IMR-90 (cell line): ENCODE measurements at regions not wholly inside any gene's neighbourhood (a gene's known extent, or its start where the extent isn't known, plus 50 kb on each side); places are given as distances from the start of the nearest gene placed in this dataset.

ENCODE experiments used
- ATAC-seq: fragments of 200-7000 bp; cut with Tn5 transposase; 2 replicates; pipeline ENCODE4 v1.9.1; 2020; ENCODE audit warnings: low read depth, mild to moderate bottlenecking, moderate library complexity
- BruUV-seq: library from RNA; stranded (reverse); fragments of 400-500 nt; replicated peaks from 2 replicates; lab custom pipeline; 2021; lab: Mats Ljungman, UMichigan
- CTCF ChIA-PET: fragments of 300-600 bp; formaldehyde crosslinking; extraction: SDS; loops from one replicate; lab custom pipeline; 2021; ENCODE audit warnings: antibody characterized with exemption; lab: Yijun Ruan, JAX
- POLR2A ChIA-PET: fragments of 300-600 bp; sonication (Branson Sonifier 250); formaldehyde crosslinking; loops from one replicate; lab custom pipeline; 2022; ENCODE audit warnings: antibody characterized with exemption; ENCODE audit not compliant: unreplicated experiment; lab: Charles Lee
- DNase-seq: peaks from one replicate; pipeline ENCODE4 v3.0.0; 2013
- H2AFZ ChIP-seq: replicated peaks from 2 replicates; pipeline ENCODE3; 2013; ENCODE audit warnings: low read length, mild to moderate bottlenecking; ENCODE audit not compliant: poor library complexity
- H2AK5ac ChIP-seq: 2 replicates; pipeline ENCODE4 v1.6.1; 2013; ENCODE audit warnings: low read depth, low read length, inconsistent platforms
- H2AK9ac ChIP-seq: replicated peaks from 2 replicates; pipeline ENCODE3; 2013; ENCODE audit warnings: mild to moderate bottlenecking, low read depth, low read length, moderate library complexity; ENCODE audit not compliant: poor library complexity
- H2BK120ac ChIP-seq: 2 replicates; pipeline ENCODE4 v1.6.1; 2013; ENCODE audit warnings: low read depth, low read length, inconsistent platforms
- H2BK15ac ChIP-seq: 3 replicates; pipeline ENCODE4 v1.6.1; 2013; ENCODE audit warnings: low read depth, low read length, inconsistent platforms
- H2BK20ac ChIP-seq: 2 replicates; pipeline ENCODE4 v1.6.1; 2013; ENCODE audit warnings: low read depth, mild to moderate bottlenecking, inconsistent platforms, low read length, moderate library complexity
- H2BK5ac ChIP-seq: 2 replicates; pipeline ENCODE4 v1.6.1; 2013; ENCODE audit warnings: mild to moderate bottlenecking, low read depth, low read length, inconsistent platforms; ENCODE audit not compliant: poor library complexity, severe bottlenecking
- H3K14ac ChIP-seq: replicated peaks from 2 replicates; pipeline ENCODE4 v1.6.1; 2013; ENCODE audit warnings: low read depth, low read length, inconsistent platforms
- H3K18ac ChIP-seq: 2 replicates; pipeline ENCODE4 v1.6.1; 2013; ENCODE audit warnings: low read depth, low read length, control low read depth
- H3K23ac ChIP-seq: 2 replicates; pipeline ENCODE4 v1.6.1; 2013; ENCODE audit warnings: low read depth, low read length, inconsistent platforms
- H3K27ac ChIP-seq: 2 replicates; pipeline ENCODE4 v1.5.1; 2013; ENCODE audit warnings: mild to moderate bottlenecking, control low read depth, low read length; ENCODE audit not compliant: insufficient read depth
- H3K27me3 ChIP-seq: 2 replicates; pipeline ENCODE4 v1.6.1; 2013; ENCODE audit warnings: low read length; ENCODE audit not compliant: control insufficient read depth, insufficient read depth
- H3K36me3 ChIP-seq: 2 replicates; pipeline ENCODE4 v1.6.1; 2013; ENCODE audit warnings: low read length, mixed read lengths; ENCODE audit not compliant: control insufficient read depth, insufficient read depth
- H3K4ac ChIP-seq: 2 replicates; pipeline ENCODE4 v1.6.1; 2013; ENCODE audit warnings: low read depth, low read length, inconsistent platforms
- H3K4me1 ChIP-seq: 2 replicates; pipeline ENCODE4 v1.6.1; 2013; ENCODE audit warnings: low read length, mixed read lengths; ENCODE audit not compliant: control insufficient read depth, insufficient read depth
- H3K4me2 ChIP-seq: 2 replicates; pipeline ENCODE4 v1.6.1; 2013; ENCODE audit warnings: low read depth, mild to moderate bottlenecking, control low read depth, low read length, moderate library complexity
- H3K4me3 ChIP-seq: 2 replicates; pipeline ENCODE4 v1.5.1; 2013; ENCODE audit warnings: low read depth, mild to moderate bottlenecking, control low read depth, low read length, moderate library complexity; ENCODE audit not compliant: insufficient read depth
- H3K56ac ChIP-seq: 2 replicates; pipeline ENCODE4 v1.6.1; 2013; ENCODE audit warnings: low read length, inconsistent platforms; ENCODE audit not compliant: insufficient read depth; ENCODE audit errors: extremely low read depth
- H3K79me1 ChIP-seq, 2 experiments: 2 replicates each; pipeline ENCODE4 v1.6.1; 2013; ENCODE audit warnings: low read length in 2 of 2, inconsistent platforms in 1 of 2, low read depth in 1 of 2
- H3K9ac ChIP-seq: 2 replicates; pipeline ENCODE4 v1.6.1; 2013; ENCODE audit warnings: low read depth, low read length, control low read depth
- H3K9me1 ChIP-seq: 2 replicates; pipeline ENCODE4 v1.6.1; 2013; ENCODE audit warnings: low read length, inconsistent platforms; ENCODE audit not compliant: insufficient read depth
- H3K9me3 ChIP-seq: 2 replicates; pipeline ENCODE4 v1.6.1; 2013; ENCODE audit warnings: low read length; ENCODE audit not compliant: control insufficient read depth, insufficient read depth
- H4K20me1 ChIP-seq: 2 replicates; pipeline ENCODE4 v1.6.1; 2013; ENCODE audit warnings: low read length, inconsistent platforms; ENCODE audit not compliant: insufficient read depth
- H4K5ac ChIP-seq: 2 replicates; pipeline ENCODE4 v1.6.1; 2013; ENCODE audit warnings: mild to moderate bottlenecking, low read depth, low read length, control low read depth
- H4K8ac ChIP-seq, 2 experiments: 2 replicates each; pipeline ENCODE4 v1.6.1; 2013; ENCODE audit warnings: low read depth in 2 of 2, low read length in 2 of 2, control low read depth in 1 of 2, inconsistent platforms in 1 of 2
- H4K91ac ChIP-seq: 2 replicates; pipeline ENCODE4 v1.6.1; 2013; ENCODE audit warnings: low read depth, low read length, inconsistent platforms; ENCODE audit not compliant: insufficient read depth
- CEBPB ChIP-seq: IDR thresholded peaks from 2 replicates; pipeline ENCODE4 v1.6.1; 2012; ENCODE audit warnings: low read depth, low read length, improper control_type of control experiment
- CHD1 ChIP-seq: IDR thresholded peaks from 2 replicates; pipeline ENCODE4 v1.6.1; 2012; ENCODE audit warnings: low read depth, low read length, improper control_type of control experiment
- FOS ChIP-seq: fragments of 150-350 bp; IDR thresholded peaks from 2 replicates; pipeline ENCODE4 v1.6.1; 2016; ENCODE audit warnings: low read depth, low read length
- MAZ ChIP-seq: IDR thresholded peaks from 2 replicates; pipeline ENCODE4 v1.6.1; 2012; ENCODE audit warnings: low read depth, mild to moderate bottlenecking, low read length, improper control_type of control experiment, moderate library complexity, borderline replicate concordance
- MXI1 ChIP-seq: IDR thresholded peaks from 2 replicates; pipeline ENCODE4 v1.6.1; 2012; ENCODE audit warnings: low read depth, mild to moderate bottlenecking, low read length, moderate library complexity, borderline replicate concordance
- SMC3 ChIP-seq: fragments of 150-350 bp; IDR thresholded peaks from 2 replicates; pipeline ENCODE4 v1.6.1; 2016; ENCODE audit warnings: low read depth, mild to moderate bottlenecking, antibody characterized with exemption, low read length, moderate library complexity
- WGBS, 2 experiments: methylation state at CpG; one replicate each; pipeline versions ENCODE4 v1.1.5 to v1.1.7; 2013; ENCODE audit warnings: missing lambda C conversion rate in 2 of 2; ENCODE audit not compliant: insufficient read length in 1 of 2; ENCODE audit errors: extremely low coverage in 2 of 2; 5-methylcytosine and 5-hydroxymethylcytosine counted together
- dilution Hi-C: fragments of 300-500 bp; cut with HindIII; formaldehyde crosslinking; loops from one replicate; pipeline ENCODE4 v1.14.3; 2018; ENCODE audit warnings: low sequenced_read_pairs; ENCODE audit not compliant: unreplicated experiment
- in situ Hi-C: fragments of 300-500 bp; cut with MboI; formaldehyde crosslinking; loops from 3 replicates; pipeline ENCODE4 v1.14.3; 2019; ENCODE audit warnings: low sequenced_read_pairs, inconsistent platforms, mixed read lengths
- intact Hi-C: fragments of 100-400 bp; cut with micrococcal nuclease; formaldehyde crosslinking; loops from 2 replicates; pipeline ENCODE4 v1.10.0; 2022

DNA sequence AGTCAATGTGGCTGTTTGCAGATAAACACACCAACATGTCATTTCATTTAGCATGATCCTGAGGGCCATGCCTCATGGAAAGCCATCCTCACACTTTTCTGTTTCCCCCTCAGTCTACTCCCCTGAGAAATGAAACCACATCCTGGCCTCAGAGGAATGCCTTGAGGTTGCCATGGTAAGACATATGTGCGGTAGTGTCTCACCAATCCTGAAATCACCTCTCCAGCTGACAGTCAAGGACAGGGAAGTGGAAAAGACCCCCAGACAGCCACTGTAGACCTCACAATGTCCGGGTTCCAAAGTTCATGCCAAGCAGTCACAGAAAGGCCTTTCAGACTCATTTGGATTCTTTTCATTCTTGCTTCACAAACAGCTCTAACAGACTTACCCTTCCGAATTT is 175.2 kb upstream of the PKDCC start:
- peak overlapping the region; percentile 66; the same call in 1 of the 2 replicates for H4K91ac ChIP-seq
- H3K27me3 ChIP-seq: 0 out of 2 replicates have a peak, but pooled peaks cover under 1% of the 10 kb centered on the region
- H2BK120ac ChIP-seq: peak overlapping the region; percentile 6; the same call in 1 of the 2 replicates
- H4K8ac ChIP-seq: peak overlapping the region in 1 of 2 experiments; percentile 56; a peak in 2 of 4 replicates
- dilution Hi-C loops (no loop called here), in situ Hi-C loops (loop anchor here (5.0 to 25.0 kb wide), 2 partner anchors 215 to 790 kb away; no protein-coding TSS in a partner anchor), intact Hi-C loops (loop anchor here (2.0 to 5.0 kb wide), 2 partner anchors 60 to 95 kb away; no protein-coding TSS in a partner anchor)
- H3K14ac ChIP-seq: peak overlapping the region; percentile 5
- peak overlapping the region; percentile 57 for H2BK20ac ChIP-seq
- 0 out of 2 replicates have a peak overlapping the region, but pooled peaks have one; percentile 61 for H3K23ac ChIP-seq
- 0 out of 3 replicates have a peak overlapping the region, but pooled peaks have one; percentile 25 for H2BK15ac ChIP-seq
- ChIA-PET CTCF (interaction anchor here (0.7 to 7.0 kb wide), 4 partner anchors 19 to 227 kb away, joined by 3 to 119 read pairs (median 23); no protein-coding TSS in a partner anchor), POLR2A (no interaction called here)
- WGBS, 2 experiments: 100% methylated on average over 1 of the region's 3 CpGs; no CpG with 5 or more reads in 1 of the 2 experiments
- H3K56ac ChIP-seq: no peak overlapping the region
- peaks cover 5% of the 10 kb centered on the region; the same call in 1 of the 2 replicates for H3K9me1 ChIP-seq
- H3K4me2 ChIP-seq: no peak overlapping the region
- no peak overlapping the region for H3K4me3 ChIP-seq
- no peaks in the 10 kb centered on the region for H4K20me1 ChIP-seq
- H3K36me3 ChIP-seq: no peaks in the 10 kb centered on the region
- no TSS peak for BruUV-seq
- peak overlapping the region; percentile 63 for H3K18ac ChIP-seq
- no peaks in the 10 kb centered on the region for H3K79me1 ChIP-seq
- no peak overlapping the region; the same call in 1 of the 2 replicates for H3K27ac ChIP-seq
- no peak overlapping the region for H3K9ac ChIP-seq
- no peak for TF ChIP-seq FOS
- TF ChIP-seq MAZ: no peak
- TF ChIP-seq MXI1: no peak
- no peak for TF ChIP-seq SMC3
- no peak for TF ChIP-seq CEBPB
- TF ChIP-seq CHD1: no peak
- peaks cover 17% of the 10 kb centered on the region for H3K4me1 ChIP-seq
- H3K4ac ChIP-seq: peak overlapping the region; percentile 52
- H2BK5ac ChIP-seq: no peak overlapping the region
- peak overlapping the region; percentile 19; the same call in 1 of the 2 replicates for H4K5ac ChIP-seq
- peak overlapping the region; percentile 36; the same call in 1 of the 2 replicates for H2AK5ac ChIP-seq
- no peak overlapping the region for H2AK9ac ChIP-seq
- DNase-seq (peak; percentile 37), ATAC-seq (0 out of 2 replicates have a peak, but pooled peaks have one; percentile 5)
- no peaks in the 10 kb centered on the region for H3K9me3 ChIP-seq
- peak overlapping the region; percentile 0 for H2AFZ ChIP-seq
